GM23338 (cell line): ENCODE measurements at regions not wholly inside any gene's neighbourhood (a gene's known extent, or its start where the extent isn't known, plus 50 kb on each side); places are given as distances from the start of the nearest gene placed in this dataset.

ENCODE experiments used
- ATAC-seq: fragments of 200-7000 bp; cut with Tn5 transposase; 3 replicates; pipeline ENCODE4 v1.9.1; 2020
- DNase-seq: peaks from one replicate; pipeline ENCODE4 v3.0.0-alpha.2; 2015; ENCODE audit warnings: low spot score
- H2AFZ ChIP-seq: fragments of 200-600 bp; sonication (generic); 2 replicates; pipeline ENCODE4 v1.8.0; 2016; ENCODE audit warnings: antibody characterized with exemption, mild to moderate bottlenecking, moderate library complexity
- H3F3A ChIP-seq: fragments of 200-600 bp; sonication (generic); replicated peaks from 2 replicates; pipeline ENCODE4 v1.8.0; 2017; ENCODE audit warnings: antibody characterized with exemption, mixed run types, low read depth
- H3K27ac ChIP-seq: fragments of 200-600 bp; sonication (generic); 2 replicates; pipeline ENCODE4 v1.6.1; 2016; ENCODE audit warnings: low read depth
- H3K27me3 ChIP-seq: fragments of 200-600 bp; sonication (generic); 2 replicates; pipeline ENCODE4 v1.8.0; 2016; ENCODE audit warnings: mild to moderate bottlenecking, mixed run types, moderate library complexity; ENCODE audit not compliant: insufficient read depth
- H3K36me3 ChIP-seq: fragments of 200-600 bp; sonication (generic); 2 replicates; pipeline ENCODE4 v1.8.0; 2016; ENCODE audit warnings: mild to moderate bottlenecking; ENCODE audit not compliant: insufficient read depth
- H3K4me1 ChIP-seq: fragments of 200-600 bp; sonication (generic); 2 replicates; pipeline ENCODE4 v1.8.0; 2016; ENCODE audit warnings: mild to moderate bottlenecking, moderate library complexity; ENCODE audit not compliant: insufficient read depth
- H3K4me2 ChIP-seq: fragments of 200-600 bp; sonication (generic); 2 replicates; pipeline ENCODE4 v1.7.1; 2017; ENCODE audit warnings: mixed run types
- H3K4me3 ChIP-seq: fragments of 200-600 bp; sonication (generic); 2 replicates; pipeline ENCODE4 v1.6.1; 2016; ENCODE audit warnings: mixed run types
- H3K79me2 ChIP-seq: fragments of 200-600 bp; sonication (generic); replicated peaks from 2 replicates; pipeline ENCODE4 v1.8.0; 2017; ENCODE audit warnings: mild to moderate bottlenecking; ENCODE audit not compliant: insufficient read depth
- H3K9me2 ChIP-seq: fragments of 200-600 bp; sonication (generic); 2 replicates; pipeline ENCODE4 v1.8.0; 2017; ENCODE audit not compliant: insufficient read depth
- H4K20me1 ChIP-seq: fragments of 200-600 bp; sonication (generic); replicated peaks from 2 replicates; pipeline ENCODE4 v1.8.0; 2017; ENCODE audit warnings: mild to moderate bottlenecking; ENCODE audit not compliant: insufficient read depth
- H3K27ac Mint-ChIP-seq: 2 replicates; pipeline ENCODE4 v1.8.0; 2020; ENCODE audit warnings: inconsistent platforms, mild to moderate bottlenecking, moderate library complexity, mixed read lengths
- H3K27me3 Mint-ChIP-seq: 3 replicates; pipeline ENCODE4 v1.8.0; 2022; ENCODE audit warnings: low read depth, mild to moderate bottlenecking, moderate library complexity, mixed read lengths, inconsistent platforms; ENCODE audit not compliant: insufficient read depth, poor library complexity
- H3K36me3 Mint-ChIP-seq: 3 replicates; pipeline ENCODE4 v1.8.0; 2021; ENCODE audit warnings: low read depth, mild to moderate bottlenecking, inconsistent platforms, moderate library complexity, mixed read lengths
- H3K4me1 Mint-ChIP-seq: 3 replicates; pipeline ENCODE4 v1.8.0; 2020; ENCODE audit warnings: mild to moderate bottlenecking, inconsistent platforms, mixed read lengths
- H3K4me3 Mint-ChIP-seq: 3 replicates; pipeline ENCODE4 v1.8.0; 2021; ENCODE audit warnings: moderate library complexity, mild to moderate bottlenecking, inconsistent platforms, mixed read lengths
- H3K9me3 Mint-ChIP-seq: 3 replicates; pipeline ENCODE4 v1.8.0; 2020; ENCODE audit warnings: moderate library complexity, mild to moderate bottlenecking, inconsistent platforms, mixed read lengths
- CREB1 ChIP-seq: fragments of 250-450 bp; sonication (Bioruptor Pico); IDR thresholded peaks from 2 replicates; pipeline ENCODE4 v1.5.0; 2020; ENCODE audit warnings: low read depth, mild to moderate bottlenecking, moderate library complexity
- EZH2 ChIP-seq: fragments of 200-600 bp; sonication (generic); IDR thresholded peaks from one replicate; pipeline ENCODE4 v1.8.0; 2017; ENCODE audit warnings: antibody characterized with exemption, mild to moderate bottlenecking, low read depth; ENCODE audit not compliant: unreplicated experiment
- EZH2phosphoT487 ChIP-seq: fragments of 200-600 bp; sonication (generic); IDR thresholded peaks from one replicate; pipeline ENCODE4 v1.8.1; 2018; ENCODE audit warnings: antibody characterized with exemption; ENCODE audit not compliant: unreplicated experiment
- JUNB ChIP-seq: IDR thresholded peaks from one replicate; pipeline ENCODE4 v1.6.1; 2016; ENCODE audit warnings: antibody characterized with exemption; ENCODE audit not compliant: unreplicated experiment
- NANOG ChIP-seq: IDR thresholded peaks from 2 replicates; pipeline ENCODE4 v1.6.1; 2016; ENCODE audit warnings: antibody characterized with exemption, borderline replicate concordance
- ZNF331 ChIP-seq: fragments of 250-450 bp; sonication (Bioruptor Pico); IDR thresholded peaks from 2 replicates; pipeline ENCODE4 v1.5.0; 2020; ENCODE audit warnings: low read depth, mild to moderate bottlenecking, moderate library complexity
- TF ChIP-seq, protein P1 (sequence below), 2 experiments: fragments of 200-600 bp in 1 of 2; sonication (generic) in 1 of 2; conservative IDR thresholded peaks; 2 replicates each; pipeline versions ENCODE4 v1.5.1 to v1.6.1; 2016 to 2017; ENCODE audit warnings: antibody characterized with exemption in 2 of 2, low read depth in 2 of 2, mild to moderate bottlenecking in 2 of 2, moderate library complexity in 1 of 2
- TF ChIP-seq, protein P2 (sequence below): IDR thresholded peaks from 2 replicates; pipeline ENCODE4 v1.6.1; 2016; ENCODE audit warnings: antibody characterized with exemption
- TF ChIP-seq, protein P3 (sequence below): IDR thresholded peaks from one replicate; pipeline ENCODE4 v1.6.1; 2018; ENCODE audit warnings: antibody characterized with exemption; ENCODE audit not compliant: unreplicated experiment
- TF ChIP-seq, protein P4 (sequence below): fragments of 250-450 bp; sonication (Bioruptor Pico); IDR thresholded peaks from 2 replicates; pipeline ENCODE4 v1.5.0; 2020; ENCODE audit warnings: mild to moderate bottlenecking, moderate library complexity

DNA sequence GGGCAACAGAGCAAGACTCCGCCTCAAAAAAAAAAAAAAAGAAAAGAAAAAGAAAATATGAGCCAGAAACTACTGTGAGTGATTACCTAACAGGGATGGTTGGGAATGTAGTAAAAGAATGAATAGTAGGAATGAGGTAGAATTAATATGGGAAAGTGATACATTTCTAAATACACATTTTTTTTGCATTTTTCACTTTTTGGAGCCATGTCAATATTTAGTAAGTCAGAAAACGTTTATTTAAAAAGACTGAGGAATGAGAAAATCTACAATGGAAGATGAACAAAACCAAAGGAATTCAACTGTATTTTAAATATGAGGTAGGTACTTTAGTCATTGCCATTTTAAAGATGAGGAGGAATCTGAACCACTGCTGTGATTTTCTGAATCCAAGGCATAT is 817.2 kb upstream of the CADM2 start (continued):
- TF ChIP-seq, protein P1, sequence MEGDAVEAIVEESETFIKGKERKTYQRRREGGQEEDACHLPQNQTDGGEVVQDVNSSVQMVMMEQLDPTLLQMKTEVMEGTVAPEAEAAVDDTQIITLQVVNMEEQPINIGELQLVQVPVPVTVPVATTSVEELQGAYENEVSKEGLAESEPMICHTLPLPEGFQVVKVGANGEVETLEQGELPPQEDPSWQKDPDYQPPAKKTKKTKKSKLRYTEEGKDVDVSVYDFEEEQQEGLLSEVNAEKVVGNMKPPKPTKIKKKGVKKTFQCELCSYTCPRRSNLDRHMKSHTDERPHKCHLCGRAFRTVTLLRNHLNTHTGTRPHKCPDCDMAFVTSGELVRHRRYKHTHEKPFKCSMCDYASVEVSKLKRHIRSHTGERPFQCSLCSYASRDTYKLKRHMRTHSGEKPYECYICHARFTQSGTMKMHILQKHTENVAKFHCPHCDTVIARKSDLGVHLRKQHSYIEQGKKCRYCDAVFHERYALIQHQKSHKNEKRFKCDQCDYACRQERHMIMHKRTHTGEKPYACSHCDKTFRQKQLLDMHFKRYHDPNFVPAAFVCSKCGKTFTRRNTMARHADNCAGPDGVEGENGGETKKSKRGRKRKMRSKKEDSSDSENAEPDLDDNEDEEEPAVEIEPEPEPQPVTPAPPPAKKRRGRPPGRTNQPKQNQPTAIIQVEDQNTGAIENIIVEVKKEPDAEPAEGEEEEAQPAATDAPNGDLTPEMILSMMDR (conservative IDR thresholded peaks at IDR 0.05; ENCODE audit: low read depth in 2 of 2) = no peak
- no peak for TF ChIP-seq CREB1 (CRISPR knock-in tag)
- no peak for TF ChIP-seq ZNF331

DNA sequence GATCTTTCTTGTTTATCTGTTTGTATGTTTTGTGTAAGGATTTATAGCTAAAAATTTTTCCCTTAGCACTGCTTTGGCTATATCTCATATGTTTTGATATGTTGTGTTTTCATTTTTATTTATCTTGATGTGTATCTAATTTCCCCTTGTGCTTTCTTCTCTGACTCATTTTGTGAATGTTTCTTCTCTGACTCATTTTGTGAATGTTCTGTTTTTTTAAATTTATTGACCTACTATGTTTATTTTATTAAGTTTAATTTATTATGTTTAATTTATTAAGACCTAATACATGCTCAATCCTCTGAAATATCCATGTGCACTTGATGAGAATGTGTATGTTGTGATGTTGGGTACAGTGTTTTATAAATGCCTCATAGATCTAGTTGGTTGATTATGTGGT is 793.5 kb upstream of the CADM2 start:
- DNase-seq = no peak
- no peaks in the 10 kb centered on the region for H3K9me2 ChIP-seq
- H3K27ac ChIP-seq = no peak overlapping the region
- Mint-ChIP-seq H3K4me1 (no peaks in the 10 kb centered on the region), H3K36me3 (peaks cover 9% of the 10 kb centered on the region; the same call in 2 of the 3 replicates), H3K9me3 (peaks cover 6% of the 10 kb centered on the region), H3K27ac (no peak overlapping the region), H3K27me3 (no peaks in the 10 kb centered on the region), H3K4me3 (no peak overlapping the region)
- no peaks in the 10 kb centered on the region for H3F3A ChIP-seq
- no peaks in the 10 kb centered on the region for H4K20me1 ChIP-seq
- no peak for ATAC-seq
- no peaks in the 10 kb centered on the region for H3K79me2 ChIP-seq
- H3K27me3 ChIP-seq = no peaks in the 10 kb centered on the region
- peaks cover 3% of the 10 kb centered on the region; the same call in 1 of the 2 replicates for H3K36me3 ChIP-seq
- H2AFZ ChIP-seq = no peak overlapping the region
- H3K4me2 ChIP-seq = no peak overlapping the region
- no peak overlapping the region for H3K4me3 ChIP-seq
- H3K4me1 ChIP-seq = no peaks in the 10 kb centered on the region
- TF ChIP-seq CREB1 (CRISPR knock-in tag) = no peak
- TF ChIP-seq, protein P1 (conservative IDR thresholded peaks at IDR 0.05; ENCODE audit: low read depth in 2 of 2) = no peak
- TF ChIP-seq, protein P2, sequence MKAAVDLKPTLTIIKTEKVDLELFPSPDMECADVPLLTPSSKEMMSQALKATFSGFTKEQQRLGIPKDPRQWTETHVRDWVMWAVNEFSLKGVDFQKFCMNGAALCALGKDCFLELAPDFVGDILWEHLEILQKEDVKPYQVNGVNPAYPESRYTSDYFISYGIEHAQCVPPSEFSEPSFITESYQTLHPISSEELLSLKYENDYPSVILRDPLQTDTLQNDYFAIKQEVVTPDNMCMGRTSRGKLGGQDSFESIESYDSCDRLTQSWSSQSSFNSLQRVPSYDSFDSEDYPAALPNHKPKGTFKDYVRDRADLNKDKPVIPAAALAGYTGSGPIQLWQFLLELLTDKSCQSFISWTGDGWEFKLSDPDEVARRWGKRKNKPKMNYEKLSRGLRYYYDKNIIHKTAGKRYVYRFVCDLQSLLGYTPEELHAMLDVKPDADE = no peak
- no peak for TF ChIP-seq NANOG
- TF ChIP-seq EZH2 = no peak
- no peak for TF ChIP-seq EZH2phosphoT487
- TF ChIP-seq JUNB = no peak
- TF ChIP-seq, protein P3, sequence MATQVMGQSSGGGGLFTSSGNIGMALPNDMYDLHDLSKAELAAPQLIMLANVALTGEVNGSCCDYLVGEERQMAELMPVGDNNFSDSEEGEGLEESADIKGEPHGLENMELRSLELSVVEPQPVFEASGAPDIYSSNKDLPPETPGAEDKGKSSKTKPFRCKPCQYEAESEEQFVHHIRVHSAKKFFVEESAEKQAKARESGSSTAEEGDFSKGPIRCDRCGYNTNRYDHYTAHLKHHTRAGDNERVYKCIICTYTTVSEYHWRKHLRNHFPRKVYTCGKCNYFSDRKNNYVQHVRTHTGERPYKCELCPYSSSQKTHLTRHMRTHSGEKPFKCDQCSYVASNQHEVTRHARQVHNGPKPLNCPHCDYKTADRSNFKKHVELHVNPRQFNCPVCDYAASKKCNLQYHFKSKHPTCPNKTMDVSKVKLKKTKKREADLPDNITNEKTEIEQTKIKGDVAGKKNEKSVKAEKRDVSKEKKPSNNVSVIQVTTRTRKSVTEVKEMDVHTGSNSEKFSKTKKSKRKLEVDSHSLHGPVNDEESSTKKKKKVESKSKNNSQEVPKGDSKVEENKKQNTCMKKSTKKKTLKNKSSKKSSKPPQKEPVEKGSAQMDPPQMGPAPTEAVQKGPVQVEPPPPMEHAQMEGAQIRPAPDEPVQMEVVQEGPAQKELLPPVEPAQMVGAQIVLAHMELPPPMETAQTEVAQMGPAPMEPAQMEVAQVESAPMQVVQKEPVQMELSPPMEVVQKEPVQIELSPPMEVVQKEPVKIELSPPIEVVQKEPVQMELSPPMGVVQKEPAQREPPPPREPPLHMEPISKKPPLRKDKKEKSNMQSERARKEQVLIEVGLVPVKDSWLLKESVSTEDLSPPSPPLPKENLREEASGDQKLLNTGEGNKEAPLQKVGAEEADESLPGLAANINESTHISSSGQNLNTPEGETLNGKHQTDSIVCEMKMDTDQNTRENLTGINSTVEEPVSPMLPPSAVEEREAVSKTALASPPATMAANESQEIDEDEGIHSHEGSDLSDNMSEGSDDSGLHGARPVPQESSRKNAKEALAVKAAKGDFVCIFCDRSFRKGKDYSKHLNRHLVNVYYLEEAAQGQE = no peak
- TF ChIP-seq, protein P4, sequence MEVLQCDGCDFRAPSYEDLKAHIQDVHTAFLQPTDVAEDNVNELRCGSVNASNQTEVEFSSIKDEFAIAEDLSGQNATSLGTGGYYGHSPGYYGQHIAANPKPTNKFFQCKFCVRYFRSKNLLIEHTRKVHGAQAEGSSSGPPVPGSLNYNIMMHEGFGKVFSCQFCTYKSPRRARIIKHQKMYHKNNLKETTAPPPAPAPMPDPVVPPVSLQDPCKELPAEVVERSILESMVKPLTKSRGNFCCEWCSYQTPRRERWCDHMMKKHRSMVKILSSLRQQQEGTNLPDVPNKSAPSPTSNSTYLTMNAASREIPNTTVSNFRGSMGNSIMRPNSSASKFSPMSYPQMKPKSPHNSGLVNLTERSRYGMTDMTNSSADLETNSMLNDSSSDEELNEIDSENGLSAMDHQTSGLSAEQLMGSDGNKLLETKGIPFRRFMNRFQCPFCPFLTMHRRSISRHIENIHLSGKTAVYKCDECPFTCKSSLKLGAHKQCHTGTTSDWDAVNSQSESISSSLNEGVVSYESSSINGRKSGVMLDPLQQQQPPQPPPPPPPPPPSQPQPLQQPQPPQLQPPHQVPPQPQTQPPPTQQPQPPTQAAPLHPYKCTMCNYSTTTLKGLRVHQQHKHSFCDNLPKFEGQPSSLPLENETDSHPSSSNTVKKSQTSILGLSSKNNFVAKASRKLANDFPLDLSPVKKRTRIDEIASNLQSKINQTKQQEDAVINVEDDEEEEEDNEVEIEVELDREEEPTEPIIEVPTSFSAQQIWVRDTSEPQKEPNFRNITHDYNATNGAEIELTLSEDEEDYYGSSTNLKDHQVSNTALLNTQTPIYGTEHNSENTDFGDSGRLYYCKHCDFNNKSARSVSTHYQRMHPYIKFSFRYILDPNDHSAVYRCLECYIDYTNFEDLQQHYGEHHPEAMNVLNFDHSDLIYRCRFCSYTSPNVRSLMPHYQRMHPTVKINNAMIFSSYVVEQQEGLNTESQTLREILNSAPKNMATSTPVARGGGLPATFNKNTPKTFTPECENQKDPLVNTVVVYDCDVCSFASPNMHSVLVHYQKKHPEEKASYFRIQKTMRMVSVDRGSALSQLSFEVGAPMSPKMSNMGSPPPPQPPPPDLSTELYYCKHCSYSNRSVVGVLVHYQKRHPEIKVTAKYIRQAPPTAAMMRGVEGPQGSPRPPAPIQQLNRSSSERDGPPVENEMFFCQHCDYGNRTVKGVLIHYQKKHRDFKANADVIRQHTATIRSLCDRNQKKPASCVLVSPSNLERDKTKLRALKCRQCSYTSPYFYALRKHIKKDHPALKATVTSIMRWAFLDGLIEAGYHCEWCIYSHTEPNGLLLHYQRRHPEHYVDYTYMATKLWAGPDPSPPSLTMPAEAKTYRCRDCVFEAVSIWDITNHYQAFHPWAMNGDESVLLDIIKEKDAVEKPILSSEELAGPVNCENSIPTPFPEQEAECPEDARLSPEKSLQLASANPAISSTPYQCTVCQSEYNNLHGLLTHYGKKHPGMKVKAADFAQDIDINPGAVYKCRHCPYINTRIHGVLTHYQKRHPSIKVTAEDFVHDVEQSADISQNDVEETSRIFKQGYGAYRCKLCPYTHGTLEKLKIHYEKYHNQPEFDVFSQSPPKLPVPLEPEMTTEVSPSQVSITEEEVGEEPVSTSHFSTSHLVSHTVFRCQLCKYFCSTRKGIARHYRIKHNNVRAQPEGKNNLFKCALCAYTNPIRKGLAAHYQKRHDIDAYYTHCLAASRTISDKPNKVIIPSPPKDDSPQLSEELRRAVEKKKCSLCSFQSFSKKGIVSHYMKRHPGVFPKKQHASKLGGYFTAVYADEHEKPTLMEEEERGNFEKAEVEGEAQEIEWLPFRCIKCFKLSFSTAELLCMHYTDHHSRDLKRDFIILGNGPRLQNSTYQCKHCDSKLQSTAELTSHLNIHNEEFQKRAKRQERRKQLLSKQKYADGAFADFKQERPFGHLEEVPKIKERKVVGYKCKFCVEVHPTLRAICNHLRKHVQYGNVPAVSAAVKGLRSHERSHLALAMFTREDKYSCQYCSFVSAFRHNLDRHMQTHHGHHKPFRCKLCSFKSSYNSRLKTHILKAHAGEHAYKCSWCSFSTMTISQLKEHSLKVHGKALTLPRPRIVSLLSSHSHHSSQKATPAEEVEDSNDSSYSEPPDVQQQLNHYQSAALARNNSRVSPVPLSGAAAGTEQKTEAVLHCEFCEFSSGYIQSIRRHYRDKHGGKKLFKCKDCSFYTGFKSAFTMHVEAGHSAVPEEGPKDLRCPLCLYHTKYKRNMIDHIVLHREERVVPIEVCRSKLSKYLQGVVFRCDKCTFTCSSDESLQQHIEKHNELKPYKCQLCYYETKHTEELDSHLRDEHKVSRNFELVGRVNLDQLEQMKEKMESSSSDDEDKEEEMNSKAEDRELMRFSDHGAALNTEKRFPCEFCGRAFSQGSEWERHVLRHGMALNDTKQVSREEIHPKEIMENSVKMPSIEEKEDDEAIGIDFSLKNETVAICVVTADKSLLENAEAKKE (CRISPR knock-in tag) = no peak
